Astrocyte (in vitro differentiated cells and primary cell): ENCODE measurements at regions not wholly inside any gene's neighbourhood (a gene's known extent, or its start where the extent isn't known, plus 50 kb on each side); places are given as distances from the start of the nearest gene placed in this dataset.

Experiments used
- DNase-seq: peaks from one replicate; pipeline ENCODE4 v3.0.0-alpha.2; 2010; ENCODE audit warnings: low read depth
- FAIRE-seq: peaks from 2 replicates; lab custom pipeline; 2011; peaks lifted over from hg19 to GRCh38; lab: Jason Lieb, UNC
- H2AFZ ChIP-seq: 2 replicates; pipeline ENCODE4 v1.6.0; 2012; ENCODE audit warnings: low read depth, low read length, inconsistent platforms
- H3K27ac ChIP-seq: 2 replicates; pipeline ENCODE4 v1.5.1; 2011; ENCODE audit warnings: low read depth, low read length, inconsistent platforms
- H3K27me3 ChIP-seq: 2 replicates; pipeline ENCODE4 v1.6.0; 2011; ENCODE audit warnings: low read length, inconsistent platforms; ENCODE audit not compliant: insufficient read depth
- H3K36me3 ChIP-seq: 2 replicates; pipeline ENCODE4 v1.5.1; 2011; ENCODE audit warnings: low read length, inconsistent platforms; ENCODE audit not compliant: insufficient read depth
- H3K4me1 ChIP-seq: 2 replicates; pipeline ENCODE4 v1.5.1; 2011; ENCODE audit warnings: low read length, inconsistent platforms; ENCODE audit not compliant: insufficient read depth
- H3K4me2 ChIP-seq: 2 replicates; pipeline ENCODE4 v1.6.0; 2012; ENCODE audit warnings: low read length, inconsistent platforms
- H3K4me3 ChIP-seq: 2 replicates; pipeline ENCODE4 v1.5.1; 2011; ENCODE audit warnings: low read depth, mild to moderate bottlenecking, low read length, inconsistent platforms; ENCODE audit not compliant: insufficient read depth
- H3K79me2 ChIP-seq: 2 replicates; pipeline ENCODE4 v1.6.0; 2012; ENCODE audit warnings: mild to moderate bottlenecking, low read length, inconsistent platforms; ENCODE audit not compliant: insufficient read depth
- H3K9ac ChIP-seq: 2 replicates; pipeline ENCODE4 v1.6.0; 2012; ENCODE audit warnings: mild to moderate bottlenecking, low read length, inconsistent platforms
- H3K9me3 ChIP-seq: 2 replicates; pipeline ENCODE4 v1.5.1; 2012; ENCODE audit warnings: low read depth, mild to moderate bottlenecking, low read length, inconsistent platforms; ENCODE audit not compliant: insufficient read depth
- H4K20me1 ChIP-seq: 2 replicates; pipeline ENCODE4 v1.6.0; 2012; ENCODE audit warnings: low read length, inconsistent platforms; ENCODE audit not compliant: insufficient read depth
- H3K27ac Mint-ChIP-seq: one replicate; pipeline ENCODE4 v1.8.0; 2021; ENCODE audit warnings: mild to moderate bottlenecking, mixed read lengths; ENCODE audit not compliant: unreplicated experiment
- H3K27me3 Mint-ChIP-seq: one replicate; pipeline ENCODE4 v1.8.0; 2021; ENCODE audit warnings: low read depth, mixed read lengths; ENCODE audit not compliant: unreplicated experiment
- H3K36me3 Mint-ChIP-seq: one replicate; pipeline ENCODE4 v1.8.0; 2021; ENCODE audit warnings: low read depth, mixed read lengths; ENCODE audit not compliant: unreplicated experiment
- H3K4me1 Mint-ChIP-seq: one replicate; pipeline ENCODE4 v1.8.0; 2021; ENCODE audit warnings: low read depth, mixed read lengths; ENCODE audit not compliant: unreplicated experiment
- H3K4me3 Mint-ChIP-seq: one replicate; pipeline ENCODE4 v1.8.0; 2021; ENCODE audit warnings: mild to moderate bottlenecking, moderate library complexity, mixed read lengths; ENCODE audit not compliant: unreplicated experiment
- H3K9me3 Mint-ChIP-seq: one replicate; pipeline ENCODE4 v1.8.0; 2021; ENCODE audit warnings: mild to moderate bottlenecking, mixed read lengths; ENCODE audit not compliant: unreplicated experiment
- EZH2 ChIP-seq: IDR thresholded peaks from 2 replicates; pipeline ENCODE4 v1.6.1; 2012; ENCODE audit warnings: mild to moderate bottlenecking, low read length, inconsistent platforms; ENCODE audit not compliant: insufficient read depth
- TF ChIP-seq, protein P1 (sequence below): IDR thresholded peaks from 2 replicates; pipeline ENCODE4 v1.5.1; 2011; ENCODE audit warnings: low read depth, mild to moderate bottlenecking, inconsistent platforms, low read length, moderate library complexity; ENCODE audit not compliant: insufficient read depth

DNA sequence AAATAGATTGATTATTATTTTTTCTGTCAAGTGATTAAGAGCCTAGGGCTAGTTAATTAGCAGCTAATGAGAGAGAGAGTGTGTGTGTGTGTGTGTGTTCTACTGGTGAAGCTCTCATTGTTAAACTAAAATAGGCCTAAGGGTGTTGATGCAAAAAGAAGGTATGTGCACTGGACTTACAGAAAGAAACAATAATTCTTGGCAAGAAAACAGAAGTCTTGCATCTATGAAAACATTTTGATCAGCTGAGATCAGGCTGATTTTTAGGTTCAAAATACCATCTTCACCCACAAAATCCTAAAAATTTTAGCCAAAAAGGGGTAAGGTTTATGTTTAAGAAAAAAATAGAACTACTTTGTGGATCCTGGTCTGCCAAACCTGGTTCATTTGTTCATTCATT lies 106.5 kb downstream of the POSTN start:
- Mint-ChIP-seq H3K36me3 (no peaks in the 10 kb centered on the region), H3K27me3 (no peaks in the 10 kb centered on the region), H3K27ac (peak overlapping the region; percentile 83), H3K9me3 (peaks cover 2% of the 10 kb centered on the region), H3K4me1 (peaks cover 52% of the 10 kb centered on the region), H3K4me3 (no peak overlapping the region)
- Histone ChIP-seq H3K4me1 (peaks cover 30% of the 10 kb centered on the region), H2AFZ (no peak overlapping the region), H3K79me2 (no peaks in the 10 kb centered on the region), H4K20me1 (no peaks in the 10 kb centered on the region), H3K36me3 (no peaks in the 10 kb centered on the region), H3K27ac (peak overlapping the region; percentile 68), H3K9me3 (no peaks in the 10 kb centered on the region), H3K27me3 (no peaks in the 10 kb centered on the region), H3K4me3 (no peak overlapping the region), H3K4me2 (no peak overlapping the region), H3K9ac (peak overlapping the region; percentile 11)
- DNase-seq: peak; percentile 46
- FAIRE-seq: peak; percentile 82
- no peak for TF ChIP-seq EZH2
- TF ChIP-seq, protein P1, sequence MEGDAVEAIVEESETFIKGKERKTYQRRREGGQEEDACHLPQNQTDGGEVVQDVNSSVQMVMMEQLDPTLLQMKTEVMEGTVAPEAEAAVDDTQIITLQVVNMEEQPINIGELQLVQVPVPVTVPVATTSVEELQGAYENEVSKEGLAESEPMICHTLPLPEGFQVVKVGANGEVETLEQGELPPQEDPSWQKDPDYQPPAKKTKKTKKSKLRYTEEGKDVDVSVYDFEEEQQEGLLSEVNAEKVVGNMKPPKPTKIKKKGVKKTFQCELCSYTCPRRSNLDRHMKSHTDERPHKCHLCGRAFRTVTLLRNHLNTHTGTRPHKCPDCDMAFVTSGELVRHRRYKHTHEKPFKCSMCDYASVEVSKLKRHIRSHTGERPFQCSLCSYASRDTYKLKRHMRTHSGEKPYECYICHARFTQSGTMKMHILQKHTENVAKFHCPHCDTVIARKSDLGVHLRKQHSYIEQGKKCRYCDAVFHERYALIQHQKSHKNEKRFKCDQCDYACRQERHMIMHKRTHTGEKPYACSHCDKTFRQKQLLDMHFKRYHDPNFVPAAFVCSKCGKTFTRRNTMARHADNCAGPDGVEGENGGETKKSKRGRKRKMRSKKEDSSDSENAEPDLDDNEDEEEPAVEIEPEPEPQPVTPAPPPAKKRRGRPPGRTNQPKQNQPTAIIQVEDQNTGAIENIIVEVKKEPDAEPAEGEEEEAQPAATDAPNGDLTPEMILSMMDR: no peak

DNA sequence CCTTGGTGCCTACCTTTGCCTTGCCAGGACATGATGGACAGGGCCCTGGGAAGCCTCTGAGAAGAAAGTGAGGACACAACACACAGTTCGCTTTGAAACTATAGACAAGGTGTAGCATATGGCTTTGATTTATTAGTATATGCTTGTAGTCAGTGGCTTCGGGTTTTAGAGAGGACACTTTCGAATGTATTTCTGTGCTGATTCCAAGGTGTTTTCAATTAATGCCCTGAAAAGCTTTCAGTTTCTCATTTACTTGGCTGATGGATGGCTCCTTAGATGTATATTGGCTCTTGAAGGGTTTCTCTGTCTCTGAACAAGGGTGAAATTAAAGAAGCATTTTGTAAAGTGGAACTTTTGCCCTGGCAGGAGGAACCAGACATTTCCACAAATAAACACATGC lies 106.9 kb downstream of the POSTN start:
- Mint-ChIP-seq H3K27me3 (no peaks in the 10 kb centered on the region), H3K4me1 (peaks cover 52% of the 10 kb centered on the region)
- peak overlapping the region; percentile 68 for H3K27ac ChIP-seq

DNA sequence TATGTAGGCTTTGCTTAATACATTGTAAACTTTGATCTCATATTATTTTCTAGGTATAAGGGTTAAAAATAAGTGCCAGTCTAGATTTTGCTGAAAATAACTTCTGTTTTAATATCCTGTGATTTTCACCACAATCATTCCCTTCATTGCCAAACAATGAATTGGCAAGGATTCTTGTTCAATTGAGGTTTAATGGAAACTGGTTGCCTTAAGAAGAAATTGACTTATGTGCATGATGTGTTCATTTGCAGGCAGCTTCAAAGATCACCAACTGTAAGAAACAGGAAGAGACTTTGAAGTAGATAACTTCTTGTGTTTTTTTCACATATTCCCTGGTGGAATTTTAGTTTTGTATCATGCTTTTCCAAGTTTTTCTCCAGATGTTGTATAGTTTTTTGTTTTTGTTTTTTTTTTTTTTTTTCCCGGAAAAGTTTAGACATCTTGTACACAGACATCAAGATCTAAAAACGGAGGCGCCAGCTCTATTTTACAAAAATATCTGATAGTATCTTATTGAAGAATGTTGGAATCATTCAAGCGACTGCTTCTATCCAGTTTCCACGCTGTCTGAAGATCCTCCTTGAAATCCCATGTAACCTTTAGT lies 108.3 kb downstream of the POSTN start:
- Histone ChIP-seq H3K9ac (no peak overlapping the region), H2AFZ (peak overlapping the region; percentile 14), H4K20me1 (no peaks in the 10 kb centered on the region), H3K4me1 (peaks cover 40% of the 10 kb centered on the region), H3K36me3 (no peaks in the 10 kb centered on the region), H3K4me2 (no peak overlapping the region), H3K79me2 (no peaks in the 10 kb centered on the region), H3K4me3 (no peak overlapping the region), H3K9me3 (no peaks in the 10 kb centered on the region), H3K27ac (peak overlapping the region; percentile 11), H3K27me3 (no peaks in the 10 kb centered on the region)
- TF ChIP-seq, protein P1: no peak
- no peak for TF ChIP-seq EZH2
- H3K36me3 Mint-ChIP-seq: no peaks in the 10 kb centered on the region
- FAIRE-seq (peak; percentile 81), DNase-seq (peak; percentile 44)
- peaks cover 56% of the 10 kb centered on the region for H3K4me1 Mint-ChIP-seq
- H3K27ac Mint-ChIP-seq: peak overlapping the region; percentile 49
- no peaks in the 10 kb centered on the region for H3K27me3 Mint-ChIP-seq
- no peaks in the 10 kb centered on the region for H3K9me3 Mint-ChIP-seq
- H3K4me3 Mint-ChIP-seq: no peak overlapping the region

More for the DNA sequence above, 106.9 kb downstream of the POSTN start:
- Mint-ChIP-seq H3K36me3 (no peaks in the 10 kb centered on the region), H3K27ac (peak overlapping the region; percentile 83), H3K4me3 (no peak overlapping the region), H3K9me3 (no peaks in the 10 kb centered on the region)
- Histone ChIP-seq H3K9me3 (no peaks in the 10 kb centered on the region), H3K9ac (peak overlapping the region; percentile 11), H3K79me2 (no peaks in the 10 kb centered on the region), H3K27me3 (no peaks in the 10 kb centered on the region), H3K4me2 (no peak overlapping the region), H3K36me3 (no peaks in the 10 kb centered on the region), H3K4me1 (peaks cover 30% of the 10 kb centered on the region), H2AFZ (no peak overlapping the region), H4K20me1 (no peaks in the 10 kb centered on the region), H3K4me3 (no peak overlapping the region)
- DNase-seq: no peak
- TF ChIP-seq, protein P1: no peak
- TF ChIP-seq EZH2: no peak
- peak; percentile 34 for FAIRE-seq
